GM18502 (cell line): ENCODE measurements at regions not wholly inside any gene's neighbourhood (a gene's known extent, or its start where the extent isn't known, plus 50 kb on each side); places are given as distances from the start of the nearest gene placed in this dataset.

ENCODE experiments used
- ATAC-seq: cut with Tn5 transposase; IDR thresholded peaks from one replicate; pipeline ENCODE4 v1.9.1; 2021; ENCODE audit warnings: mild to moderate bottlenecking; ENCODE audit not compliant: unreplicated experiment, poor library complexity

DNA sequence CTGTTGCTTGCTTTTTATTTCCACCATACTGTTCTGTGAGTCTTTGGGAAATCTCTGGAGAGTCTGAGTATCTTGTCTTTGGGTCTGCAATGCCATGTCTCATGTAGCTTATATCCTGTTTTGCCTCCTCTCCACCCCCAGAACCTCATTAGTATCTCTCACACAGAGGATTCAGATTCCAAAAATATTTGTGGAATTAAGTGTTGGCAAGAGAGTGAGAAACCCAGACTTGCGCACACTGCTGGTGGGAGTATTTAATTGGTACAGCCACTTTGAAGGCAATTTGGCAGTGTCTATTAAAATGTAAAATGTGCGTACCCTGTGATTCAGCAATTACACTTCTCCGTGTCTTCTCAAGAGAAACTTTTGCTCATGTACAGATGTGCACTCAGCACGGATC, 68.6 kb downstream of the ZNF621 start:
- ATAC-seq, result no peak

DNA sequence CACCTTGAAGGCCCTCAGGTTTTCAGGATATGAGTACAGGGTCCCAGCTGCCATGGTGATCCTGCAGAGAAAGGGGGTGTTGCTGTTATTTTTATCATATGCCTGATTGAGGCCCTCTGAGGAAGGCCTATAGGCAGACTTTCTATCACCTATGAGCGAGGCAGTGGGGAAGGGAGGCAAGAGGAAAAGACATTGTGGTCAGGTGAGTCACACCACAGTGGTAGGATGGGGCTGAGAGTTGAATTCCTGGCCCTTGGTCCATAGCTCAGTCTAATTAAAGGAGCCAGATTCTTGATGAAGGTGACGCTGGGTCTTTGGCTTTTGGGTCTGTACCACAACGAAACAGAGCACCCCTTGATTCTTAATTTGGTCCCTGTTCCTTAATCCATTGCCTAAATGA, 72.7 kb downstream of the ZNF621 start:
- no peak for ATAC-seq

- ATAC-seq, result no peak
Observed at GRCh38 chr3:40598338-40598737, 73.6 kb downstream of the ZNF621 start.

DNA sequence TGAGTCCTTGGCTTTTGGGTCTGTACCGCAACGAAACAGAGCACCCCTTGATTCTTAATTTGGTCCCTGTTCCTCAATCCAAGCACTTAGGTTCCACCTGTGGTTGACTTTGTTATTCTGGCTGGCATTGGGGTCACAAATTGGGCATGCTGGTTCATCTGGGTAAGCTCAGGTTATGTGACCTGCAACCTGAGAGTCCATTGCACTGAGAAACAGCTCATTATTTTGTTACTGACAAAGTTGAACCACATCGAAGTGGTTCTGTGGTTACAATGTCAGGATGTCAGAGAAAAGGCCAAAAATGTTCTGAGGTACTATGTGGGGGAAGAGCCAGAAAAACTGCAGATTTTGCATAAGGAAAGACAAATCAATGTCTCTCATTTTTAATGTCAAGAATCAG, 74.2 kb downstream of the ZNF621 start:
- ATAC-seq, result no peak

- ATAC-seq, result no peak
Observed at GRCh38 chr3:40602778-40603385, 78.1 kb downstream of the ZNF621 start.

- no peak for ATAC-seq
Observed at GRCh38 chr3:40605960-40606359, 81.2 kb downstream of the ZNF621 start.

- ATAC-seq, result no peak
Observed at GRCh38 chr3:40608091-40608490, 83.3 kb downstream of the ZNF621 start.

DNA sequence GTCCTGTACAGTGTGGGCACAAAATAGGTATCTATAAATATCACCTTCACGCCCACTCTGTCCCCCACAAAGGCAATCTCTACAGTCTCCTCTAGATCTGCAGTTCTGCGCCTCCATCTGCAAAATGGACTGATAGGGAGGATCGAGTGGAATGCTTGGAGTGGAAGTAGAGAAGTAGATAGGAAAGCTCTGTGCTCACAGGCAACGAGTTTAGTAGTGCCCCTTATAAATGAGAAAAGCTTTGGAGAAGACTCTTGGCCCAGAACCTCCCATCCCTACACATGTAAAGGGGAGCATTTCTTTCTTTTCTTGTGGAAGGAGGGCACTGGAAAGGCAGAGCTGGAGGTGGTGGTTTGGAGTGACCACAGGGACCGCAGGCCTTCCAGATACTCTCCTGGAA, 88.5 kb downstream of the ZNF621 start:
- no peak for ATAC-seq

DNA sequence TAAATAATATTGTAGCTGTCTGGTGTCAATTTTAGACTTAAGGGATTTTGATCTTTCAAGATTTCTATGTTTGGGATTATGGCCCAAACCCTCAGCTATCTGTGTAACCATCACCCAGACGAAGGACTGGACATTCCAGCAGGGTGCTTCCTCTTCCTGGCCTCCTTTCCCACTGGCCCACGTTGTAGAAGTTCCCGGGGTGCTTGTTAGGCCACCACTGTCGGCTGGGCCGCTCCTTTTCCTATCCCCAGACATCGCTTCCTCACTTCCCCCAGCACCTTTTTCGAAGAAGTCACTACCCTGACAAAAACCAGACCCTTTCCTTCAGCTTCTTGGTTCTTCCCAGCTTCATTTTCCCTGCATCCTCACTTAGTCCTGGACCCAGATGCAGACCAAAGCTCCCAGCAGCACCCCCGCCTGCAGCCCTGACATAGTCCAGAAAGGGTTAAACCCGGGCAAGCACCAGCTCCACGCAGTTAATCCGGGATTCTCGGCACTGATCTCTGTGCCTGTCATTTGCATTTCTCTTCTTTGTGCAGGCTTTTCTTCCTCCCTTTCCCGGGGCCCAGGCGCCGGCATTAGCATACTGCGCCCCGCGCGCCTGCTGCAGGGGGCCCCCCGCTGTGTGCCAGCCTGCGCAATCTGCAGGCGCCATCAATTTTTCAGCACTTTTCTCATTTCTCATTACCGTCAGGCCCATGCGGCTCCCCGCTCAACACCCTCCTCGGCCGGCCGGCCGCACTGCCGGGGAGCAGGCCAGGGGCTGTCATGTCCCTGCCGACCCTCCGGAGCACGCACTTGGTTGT, 90.6 kb downstream of the ZNF621 start:
- no peak for ATAC-seq

- no peak for ATAC-seq
Observed at GRCh38 chr3:40615918-40616819, 91.4 kb downstream of the ZNF621 start.

- no peak for ATAC-seq
Observed at GRCh38 chr3:40617084-40617483, 92.3 kb downstream of the ZNF621 start.

GRCh38 chr3:40618158-40618557, 93.4 kb downstream of the ZNF621 start:
- ATAC-seq, result no peak

- ATAC-seq, result no peak
Observed at GRCh38 chr3:40620151-40620550, 95.4 kb downstream of the ZNF621 start.

- no peak for ATAC-seq
Observed at GRCh38 chr3:40621252-40621651, 96.5 kb downstream of the ZNF621 start.

GRCh38 chr3:40623567-40623966, 98.8 kb downstream of the ZNF621 start:
- peak; percentile 99 for ATAC-seq

DNA sequence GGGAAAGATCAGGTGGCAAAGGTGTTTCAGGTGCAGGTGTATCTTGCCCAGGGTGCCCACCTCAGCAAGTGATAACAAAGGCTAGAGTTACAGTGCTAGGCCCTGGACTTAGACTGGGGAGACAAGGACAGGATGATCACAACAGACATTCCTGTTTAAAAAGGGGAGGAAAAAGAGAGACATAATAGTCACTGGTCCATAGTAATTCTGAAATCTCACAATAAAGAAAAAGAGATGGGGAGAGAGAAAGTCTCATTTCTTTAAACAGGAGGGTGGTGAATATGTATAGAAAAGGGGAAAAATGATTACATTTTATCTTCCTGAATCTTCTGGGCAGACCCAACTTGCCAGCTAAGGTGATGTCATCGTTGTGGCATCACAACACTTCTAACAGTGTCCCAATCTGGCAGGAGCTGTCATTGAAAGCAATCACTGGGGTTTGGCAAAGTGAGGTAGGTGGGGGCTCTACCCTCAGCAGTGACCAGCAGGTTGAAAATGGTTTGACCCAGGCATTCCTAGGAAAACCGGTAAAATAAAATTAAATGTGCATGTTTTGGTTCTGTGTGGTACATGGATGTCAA, 99.5 kb downstream of the ZNF621 start:
- no peak for ATAC-seq

DNA sequence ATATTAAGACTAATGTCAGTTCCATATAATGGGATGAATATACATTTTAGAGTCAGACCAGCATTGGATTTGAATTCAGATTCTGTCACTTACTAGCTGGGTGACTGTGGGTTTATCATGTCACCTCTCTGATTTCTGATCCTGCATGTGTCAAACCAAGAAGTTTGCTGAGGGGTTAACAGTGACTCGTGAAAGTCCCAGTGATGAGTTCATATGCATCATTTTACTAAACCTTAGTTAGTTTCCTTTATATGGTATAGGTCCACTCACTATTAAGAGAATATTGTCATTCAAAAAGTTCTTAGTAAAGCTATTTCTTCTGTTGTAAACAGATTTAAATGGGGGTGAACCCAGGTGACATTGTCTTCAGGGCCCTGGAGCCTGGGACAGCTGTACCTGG, 102.3 kb downstream of the ZNF621 start:
- ATAC-seq, result no peak

- ATAC-seq, result no peak
Observed at GRCh38 chr3:40628984-40629383, 104.2 kb downstream of the ZNF621 start.

GRCh38 chr3:40631341-40631995, 106.7 kb downstream of the ZNF621 start:
- ATAC-seq, result no peak

DNA sequence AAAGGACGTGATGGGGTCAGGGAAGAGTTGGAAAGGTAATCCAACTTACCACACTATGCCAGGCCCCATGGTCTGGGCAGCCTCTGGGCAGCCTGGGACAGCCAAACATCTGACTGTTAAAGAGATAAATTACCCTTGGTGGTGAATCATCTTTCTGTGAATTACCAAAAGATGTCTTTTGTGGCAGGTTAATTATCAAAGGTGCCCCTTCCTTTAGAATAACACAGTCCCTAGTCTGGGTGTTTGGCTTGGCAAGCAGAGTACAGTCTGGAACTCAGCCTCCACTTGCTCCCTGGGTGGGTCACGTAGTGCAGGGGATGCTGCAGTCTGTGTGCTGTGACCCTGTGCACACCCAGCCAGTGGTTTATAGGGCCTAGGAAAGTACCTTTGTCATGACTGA, 113.1 kb downstream of the ZNF621 start:
- ATAC-seq, result no peak
